SK-N-MC (cell line): ENCODE measurements at regions not wholly inside any gene's neighbourhood (a gene's known extent, or its start where the extent isn't known, plus 50 kb on each side); places are given as distances from the start of the nearest gene placed in this dataset.

ENCODE experiments used
- EZH2 ChIP-seq: fragments of 200-600 bp; sonication (generic); IDR thresholded peaks from one replicate; pipeline ENCODE4 v1.6.1; 2017; ENCODE audit warnings: antibody characterized with exemption
- POLR2AphosphoS5 ChIP-seq: IDR thresholded peaks from 2 replicates; pipeline ENCODE4 v1.6.1; 2012; ENCODE audit warnings: mild to moderate bottlenecking, low read depth, low read length, borderline replicate concordance

DNA sequence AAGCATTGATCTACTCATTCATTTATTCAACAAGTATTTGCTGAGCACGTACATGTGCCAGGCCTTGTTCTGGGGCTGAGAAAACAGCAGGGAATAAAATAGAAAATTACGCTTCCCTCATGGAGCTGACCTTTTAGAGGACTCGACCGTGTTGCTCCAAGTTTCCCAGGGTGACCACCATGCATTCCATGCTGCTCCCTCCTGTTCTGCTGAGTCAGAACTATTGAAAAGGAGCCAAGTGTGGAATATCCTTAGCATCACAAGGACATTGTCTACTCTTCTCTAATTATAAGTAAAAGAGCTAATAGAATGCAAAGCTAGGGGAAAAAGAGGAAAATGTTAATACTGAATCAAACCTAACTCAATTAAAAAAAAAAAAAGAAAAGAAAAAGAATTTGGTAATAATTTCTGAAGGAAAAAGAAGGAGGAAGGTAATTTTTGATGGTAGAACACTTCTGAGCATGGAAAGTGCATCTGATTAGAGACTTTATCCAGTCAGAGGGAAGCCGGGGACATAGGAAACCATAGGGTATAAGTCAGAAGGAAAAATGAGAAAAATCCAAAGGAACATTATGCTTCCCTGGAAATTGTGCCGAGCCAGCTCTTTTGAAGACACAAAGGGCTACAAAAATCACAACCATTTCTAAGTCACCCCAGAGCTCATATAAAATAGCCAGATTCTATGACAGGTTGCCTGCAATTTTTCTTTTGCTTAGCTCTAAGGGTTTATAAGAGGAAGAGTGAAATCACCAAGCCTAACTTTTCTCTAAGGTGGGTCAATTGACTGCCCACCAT, 339.4 kb downstream of the RND3 start:
- TF ChIP-seq EZH2 (no peak), POLR2AphosphoS5 (no peak)
